Neural progenitor cell (in vitro differentiated cells): ENCODE measurements at regions not wholly inside any gene's neighbourhood (a gene's known extent, or its start where the extent isn't known, plus 50 kb on each side); places are given as distances from the start of the nearest gene placed in this dataset.

Source experiments
- CTCF ChIP-seq: fragments of 200-600 bp; sonication (generic); IDR thresholded peaks from 2 replicates; pipeline ENCODE4 v1.5.1; 2017; ENCODE audit warnings: antibody characterized with exemption, mild to moderate bottlenecking
- EZH2 ChIP-seq: fragments of 200-600 bp; sonication (generic); IDR thresholded peaks from 2 replicates; pipeline ENCODE4 v1.6.1; 2017; ENCODE audit warnings: antibody characterized with exemption, mild to moderate bottlenecking, moderate library complexity
- EZH2phosphoT487 ChIP-seq: fragments of 200-600 bp; sonication (generic); IDR thresholded peaks from 2 replicates; pipeline ENCODE4 v1.6.1; 2017; ENCODE audit warnings: antibody characterized with exemption

- TF ChIP-seq CTCF (no peak), EZH2phosphoT487 (no peak), EZH2 (no peak)
Measured at GRCh38 chr10:4136121-4136520, 351.1 kb upstream of the KLF6 start.
